Activated CD4-positive, alpha-beta T cell treated with anti-CD3 and anti-CD28 coated beads for 48 hours (primary cell): ENCODE measurements at regions not wholly inside any gene's neighbourhood (a gene's known extent, or its start where the extent isn't known, plus 50 kb on each side); places are given as distances from the start of the nearest gene placed in this dataset.

Experiments
- DNase-seq: peaks from one replicate; pipeline ENCODE4 v3.0.0-alpha.2; 2020

DNA sequence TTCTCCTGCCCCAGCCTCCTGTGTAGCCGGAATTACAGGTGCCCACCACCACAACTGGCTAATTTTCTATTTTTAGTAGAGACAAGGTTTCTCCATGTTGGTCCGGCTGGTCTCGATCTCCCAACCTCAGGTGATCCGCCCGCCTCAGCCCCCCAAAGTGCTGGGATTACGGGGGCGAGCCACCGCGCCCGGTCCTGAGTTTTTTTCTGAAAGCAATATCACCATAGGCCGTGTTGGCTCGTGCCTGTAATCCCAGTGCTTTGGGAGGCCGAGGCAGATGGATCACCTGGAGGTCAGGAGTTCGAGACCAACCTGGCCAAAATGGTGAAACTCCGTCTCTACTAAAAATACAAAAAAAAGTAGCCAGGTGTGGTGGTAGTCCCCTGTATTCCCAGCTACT, 136.3 kb upstream of the TECRL start:
- DNase-seq, result no peak

DNA sequence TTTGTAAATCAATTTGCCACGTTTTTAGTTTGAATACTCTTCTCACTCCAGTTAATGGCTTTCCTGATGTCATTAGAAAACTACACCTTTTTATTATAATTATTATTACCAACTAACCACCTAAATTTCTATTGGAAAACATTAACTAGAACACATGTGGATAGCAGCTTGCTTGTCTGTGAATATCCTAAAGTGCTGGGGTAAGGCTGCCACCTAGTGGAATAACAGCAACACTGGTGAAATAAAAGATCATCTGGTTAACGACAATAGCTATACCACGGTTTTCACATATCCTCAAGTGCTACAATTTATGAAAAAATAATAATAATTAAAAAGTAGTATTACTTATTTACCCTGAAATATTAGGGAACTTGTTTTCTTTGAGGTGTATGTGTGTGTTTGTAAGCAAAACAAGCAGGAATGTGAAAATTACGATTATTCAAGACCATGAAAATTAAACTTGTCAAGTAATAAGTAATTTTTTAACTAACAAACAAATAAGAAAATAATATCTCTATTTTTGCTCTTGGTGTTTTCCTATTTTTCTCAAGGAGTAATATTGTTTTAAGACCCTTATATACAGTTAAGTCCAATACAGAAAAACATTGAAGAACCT, 130.1 kb upstream of the TECRL start:
- peak; percentile 46 for DNase-seq

GRCh38 chr4:64538219-64538618, 129.0 kb upstream of the TECRL start:
- no peak for DNase-seq

GRCh38 chr4:64533637-64534036, 124.4 kb upstream of the TECRL start:
- no peak for DNase-seq

DNA sequence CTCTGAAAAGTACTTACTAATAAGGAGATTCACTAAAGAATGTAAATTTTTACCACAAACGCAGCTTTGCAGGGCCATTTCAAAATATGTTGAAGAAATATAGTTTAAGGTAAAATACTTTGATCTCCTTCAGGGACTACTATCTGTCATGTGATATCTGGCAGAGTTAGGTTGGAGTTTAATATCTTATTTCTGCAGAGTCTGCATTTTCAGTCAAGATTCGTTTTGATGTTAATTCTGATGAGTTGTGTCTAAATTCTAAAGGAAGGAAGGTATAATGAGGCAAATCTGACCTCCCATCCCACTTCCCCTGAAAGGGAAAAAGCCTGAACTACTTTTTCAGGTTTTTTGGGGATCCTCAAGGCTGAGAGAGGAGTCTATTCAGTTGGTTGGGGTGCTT, 123.9 kb upstream of the TECRL start:
- DNase-seq, result no peak

GRCh38 chr4:64520421-64520820, 111.2 kb upstream of the TECRL start:
- DNase-seq, result no peak

GRCh38 chr4:64518600-64518999, 109.3 kb upstream of the TECRL start:
- DNase-seq, result no peak

- no peak for DNase-seq
These were observed 106.9 kb upstream of the TECRL start for GRCh38 chr4:64516176-64516575.

DNA sequence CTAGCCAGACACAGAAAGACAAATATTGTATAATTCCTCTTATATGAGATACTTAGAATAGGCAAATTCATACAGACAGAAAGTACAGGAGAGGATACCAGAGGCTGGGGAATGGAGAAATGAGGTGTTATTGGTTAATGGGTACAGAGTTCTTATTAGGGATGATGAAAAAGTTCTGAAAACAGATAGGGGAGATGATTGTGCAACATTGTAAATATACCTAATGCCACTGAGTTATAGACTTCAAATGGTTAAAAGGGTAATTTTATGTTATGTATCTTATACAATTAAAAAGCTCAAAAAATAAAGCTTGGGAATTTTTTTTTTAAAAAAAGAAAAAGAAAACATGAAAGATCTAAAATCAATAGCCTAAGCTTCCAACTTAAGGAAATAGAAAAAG, 98.8 kb upstream of the TECRL start:
- DNase-seq, result no peak

- DNase-seq, result no peak
These were observed 94.9 kb upstream of the TECRL start for GRCh38 chr4:64503945-64504675.

- no peak for DNase-seq
These were observed 94.2 kb upstream of the TECRL start for GRCh38 chr4:64503416-64503815.

- DNase-seq, result no peak
These were observed 88.2 kb upstream of the TECRL start for GRCh38 chr4:64497491-64497890.

DNA sequence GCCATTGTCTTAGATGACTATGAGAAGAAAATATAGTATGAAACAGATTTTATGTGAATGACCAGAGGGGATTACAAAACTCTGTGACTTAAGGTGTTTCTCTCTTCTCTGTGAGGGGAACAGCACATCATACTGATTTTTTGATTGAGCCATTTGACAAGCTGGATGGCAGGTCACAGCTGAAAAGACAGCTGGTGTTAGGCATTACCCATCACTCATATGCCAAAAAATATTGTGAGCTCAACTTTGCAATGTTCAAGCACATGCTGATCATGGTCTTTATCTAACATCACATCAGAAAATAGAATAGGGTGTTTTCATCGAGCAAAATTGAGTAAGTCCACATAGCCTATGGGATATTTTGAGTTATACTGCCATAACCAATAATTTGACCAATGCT, 86.7 kb upstream of the TECRL start:
- DNase-seq, result no peak

DNA sequence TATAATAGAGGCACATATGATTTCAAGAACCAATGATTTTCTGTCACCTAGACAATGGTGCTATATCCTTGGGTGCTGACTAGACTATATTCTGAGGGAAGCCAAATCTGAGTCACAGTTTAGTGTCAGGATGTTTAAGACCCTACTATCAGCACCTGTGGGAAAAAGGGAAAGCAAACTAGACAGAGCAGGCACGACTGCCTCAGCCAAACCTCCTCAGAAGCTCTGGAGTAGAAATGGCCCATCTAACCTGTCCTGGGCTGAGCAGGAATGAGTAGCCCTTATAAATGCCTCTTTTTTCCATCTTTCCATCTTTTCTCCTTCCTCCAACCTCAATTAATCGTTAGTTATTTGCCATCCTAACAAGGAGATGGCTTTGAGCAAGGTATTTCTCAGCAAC, 80.4 kb upstream of the TECRL start:
- no peak for DNase-seq

DNA sequence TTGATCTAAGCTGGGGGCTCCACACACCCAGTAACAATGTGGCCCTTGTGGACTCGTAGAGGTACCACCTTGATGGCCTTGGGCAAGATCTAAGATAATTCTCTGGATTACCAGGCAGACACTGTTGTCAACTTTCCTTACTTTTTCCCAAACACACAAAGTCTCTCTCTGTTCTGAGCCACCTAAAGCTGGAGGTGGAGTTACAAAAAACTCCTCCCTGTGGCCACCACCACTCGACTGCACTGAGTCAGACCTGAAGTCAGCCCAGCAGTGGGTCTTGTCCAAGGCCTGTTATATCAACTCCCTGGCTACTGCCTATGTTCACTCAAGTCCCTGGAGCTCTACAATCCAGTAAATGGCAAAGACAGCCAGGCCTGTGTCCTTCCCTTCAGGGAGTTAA, 70.1 kb upstream of the TECRL start:
- DNase-seq, result no peak

GRCh38 chr4:64477127-64477526, 67.9 kb upstream of the TECRL start:
- DNase-seq, result no peak

- DNase-seq, result no peak
These were observed 56.0 kb upstream of the TECRL start for GRCh38 chr4:64465263-64465662.

DNA sequence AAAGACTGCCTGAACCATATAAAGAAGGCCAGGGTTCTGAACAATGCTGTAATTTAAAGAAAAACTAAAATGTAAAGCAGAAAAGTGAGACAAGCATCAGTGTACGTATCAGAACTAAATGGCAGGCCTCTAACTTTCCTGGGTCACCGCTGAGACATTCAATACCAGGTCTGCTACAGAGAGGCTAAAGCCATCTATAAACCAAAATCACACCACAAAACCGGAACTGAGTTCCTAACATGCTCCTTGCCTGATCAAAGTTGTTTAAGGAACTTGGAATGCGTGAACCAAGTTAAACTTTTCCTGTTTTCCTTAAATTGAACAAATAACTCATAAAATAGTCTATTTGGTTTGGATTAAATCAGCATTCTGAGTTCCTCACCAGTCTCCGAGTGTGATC, 55.3 kb upstream of the TECRL start:
- DNase-seq, result no peak
